Fibroblast of peridontal ligament (primary cell): ENCODE measurements at regions not wholly inside any gene's neighbourhood (a gene's known extent, or its start where the extent isn't known, plus 50 kb on each side); places are given as distances from the start of the nearest gene placed in this dataset.

Experiments used
- DNase-seq: peaks from one replicate; pipeline ENCODE4 v3.0.0-alpha.2; 2010; ENCODE audit errors: extremely low read depth

DNA sequence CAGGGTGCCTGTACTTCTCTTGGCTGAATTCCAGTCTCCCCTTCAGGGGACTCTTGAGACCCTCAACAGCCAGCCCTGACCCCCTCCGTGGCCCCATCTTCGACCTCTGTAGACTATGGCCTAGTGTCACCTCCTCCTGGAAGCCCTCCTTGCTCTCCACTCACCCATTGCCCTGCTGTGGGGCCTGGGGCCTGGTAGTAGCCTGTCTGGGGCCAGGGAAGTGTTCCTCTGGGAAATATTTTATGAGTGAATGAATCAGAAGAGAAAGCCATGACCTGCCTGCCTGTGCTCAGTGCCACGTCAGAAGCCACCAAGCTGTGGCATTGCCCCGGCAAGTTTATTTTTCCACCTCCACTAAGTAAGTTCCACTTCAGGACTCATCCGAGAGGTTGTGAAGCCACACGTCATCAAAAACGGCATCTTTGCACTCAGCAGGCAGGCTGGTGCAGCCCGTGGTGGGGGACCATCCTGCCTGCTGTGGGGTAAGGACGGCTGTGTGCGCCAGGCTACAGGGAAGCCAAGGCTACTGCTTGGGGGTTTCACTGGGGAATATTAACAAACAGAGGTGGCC is 59.6 kb upstream of the PPARA start:
- DNase-seq = peak; percentile 67

DNA sequence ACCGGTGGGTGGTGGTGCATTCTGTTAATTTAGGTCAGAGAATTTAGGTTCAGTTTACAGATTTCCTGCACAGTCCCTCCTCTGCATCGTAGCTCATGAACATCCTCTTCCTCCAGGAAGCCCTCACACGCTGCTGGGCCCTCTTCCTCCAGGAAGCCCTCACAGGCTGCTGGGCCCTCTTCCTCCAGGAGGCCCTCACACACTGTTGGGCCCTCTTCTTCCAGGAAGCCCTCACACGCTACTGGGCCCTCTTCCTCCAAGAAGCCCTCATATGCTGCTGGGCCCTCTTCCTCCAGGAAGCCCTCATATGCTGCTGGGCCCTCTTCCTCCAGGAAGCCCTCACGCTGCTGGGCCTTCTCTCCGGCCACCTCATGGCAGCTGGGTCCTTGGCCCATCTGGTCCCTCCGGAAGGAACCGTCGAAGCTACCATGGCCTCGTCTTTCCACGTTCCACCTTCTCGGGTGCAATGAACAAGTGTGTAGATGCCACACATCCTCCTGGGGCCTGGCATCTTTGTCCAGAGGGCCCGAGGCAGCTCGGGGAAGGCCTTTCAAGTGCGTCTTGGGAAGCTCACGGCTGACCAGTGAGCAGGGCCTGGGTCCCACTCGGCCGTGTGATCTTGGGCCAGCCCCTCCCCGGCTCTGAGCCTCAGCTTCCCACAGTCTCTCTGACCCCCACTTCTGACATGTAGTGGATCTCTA is 58.9 kb upstream of the PPARA start:
- DNase-seq = no peak

DNA sequence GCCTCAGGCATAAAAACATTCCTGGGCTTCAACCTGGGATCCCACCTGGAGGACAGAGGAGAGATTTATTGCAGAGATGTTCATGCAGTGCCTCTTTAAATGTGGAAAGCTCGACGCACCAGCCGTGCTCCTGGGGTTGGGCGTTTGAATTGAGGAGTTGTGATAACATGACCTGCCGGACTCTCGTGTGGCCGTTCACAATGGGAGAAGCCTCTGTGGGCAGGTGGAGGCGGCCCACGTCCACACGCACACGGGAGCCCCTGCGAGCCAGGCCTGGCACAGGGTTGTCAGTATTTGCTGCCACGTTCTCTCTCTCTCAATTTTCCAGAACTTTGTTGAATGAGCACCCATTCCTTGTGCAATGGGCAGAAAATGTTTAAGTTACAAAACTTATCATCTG is 58.3 kb upstream of the PPARA start:
- DNase-seq = no peak

DNA sequence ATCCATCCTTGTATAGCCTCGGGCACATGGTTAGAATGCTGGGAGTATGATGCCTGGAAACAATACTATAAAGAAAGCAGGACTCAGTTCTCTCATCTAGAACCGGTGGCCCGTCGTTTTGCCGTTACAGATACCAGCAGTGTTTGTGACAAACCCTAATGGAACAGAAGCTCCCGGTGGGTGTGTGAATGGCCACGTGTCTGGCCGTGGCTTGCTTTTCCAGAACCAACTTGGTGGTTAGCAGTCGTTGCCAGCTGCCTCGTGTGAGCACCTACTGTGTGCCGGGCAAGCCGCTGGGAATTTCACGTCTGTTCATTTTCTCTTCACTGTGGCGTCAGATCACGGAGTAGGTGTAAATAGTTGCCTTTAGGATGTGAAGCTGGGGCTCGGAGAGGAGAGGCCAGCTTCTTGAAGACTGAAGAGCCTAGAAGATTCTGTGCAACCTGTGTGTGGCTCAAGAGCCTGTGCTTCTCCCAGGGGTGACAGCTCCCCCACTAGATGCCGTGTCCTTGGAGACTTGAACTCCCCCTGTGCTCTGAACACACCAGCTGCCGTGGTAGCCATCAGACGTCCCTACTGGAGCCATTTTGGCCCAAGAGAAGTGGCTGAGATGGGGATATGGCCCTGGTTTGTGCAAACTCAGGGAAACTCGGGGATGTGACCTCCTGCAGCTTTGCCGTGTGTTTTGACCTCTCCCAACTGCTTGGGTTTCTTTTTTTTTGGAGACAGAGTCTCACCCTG is 57.5 kb upstream of the PPARA start:
- DNase-seq = no peak

DNA sequence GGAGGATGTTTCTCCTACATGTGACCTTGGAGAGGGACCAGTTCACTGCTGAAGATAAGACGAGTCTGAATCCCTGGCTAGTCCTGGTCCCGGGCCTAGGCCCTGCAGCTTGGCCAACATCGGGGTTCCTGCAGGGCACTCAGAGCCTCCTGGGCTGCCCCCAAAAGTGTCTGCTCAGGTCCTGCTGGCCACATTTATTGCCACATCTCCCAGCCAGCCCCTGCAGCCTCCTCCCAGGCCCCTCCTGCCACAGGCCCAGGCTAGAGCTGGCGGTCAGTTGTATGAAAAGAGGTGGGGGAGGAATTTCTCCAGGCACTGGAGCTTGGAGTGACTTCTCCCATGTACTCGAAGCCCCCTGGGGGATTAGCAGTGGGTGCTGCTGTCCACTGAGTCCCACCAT is 56.5 kb upstream of the PPARA start:
- no peak for DNase-seq

DNA sequence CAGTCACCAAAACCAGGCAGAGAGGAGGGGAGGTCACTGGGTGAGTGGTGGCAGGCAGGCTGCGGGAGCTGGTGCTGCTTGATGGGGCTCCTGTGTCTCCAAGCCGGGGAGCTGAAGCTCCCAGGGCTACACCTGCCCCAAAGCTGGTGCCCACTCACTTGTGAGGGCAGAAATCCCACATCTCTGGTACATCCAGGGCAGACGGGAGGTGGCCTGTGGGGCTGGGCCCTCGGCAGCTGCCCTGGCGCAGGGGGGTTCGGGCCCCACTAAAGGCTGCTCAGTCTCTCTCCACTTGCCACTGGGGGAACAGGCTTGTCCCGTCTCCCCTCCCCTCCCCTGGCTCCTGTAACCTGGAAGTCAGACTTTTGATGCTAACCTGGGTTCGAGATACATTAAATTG is 55.6 kb upstream of the PPARA start:
- no peak for DNase-seq

DNA sequence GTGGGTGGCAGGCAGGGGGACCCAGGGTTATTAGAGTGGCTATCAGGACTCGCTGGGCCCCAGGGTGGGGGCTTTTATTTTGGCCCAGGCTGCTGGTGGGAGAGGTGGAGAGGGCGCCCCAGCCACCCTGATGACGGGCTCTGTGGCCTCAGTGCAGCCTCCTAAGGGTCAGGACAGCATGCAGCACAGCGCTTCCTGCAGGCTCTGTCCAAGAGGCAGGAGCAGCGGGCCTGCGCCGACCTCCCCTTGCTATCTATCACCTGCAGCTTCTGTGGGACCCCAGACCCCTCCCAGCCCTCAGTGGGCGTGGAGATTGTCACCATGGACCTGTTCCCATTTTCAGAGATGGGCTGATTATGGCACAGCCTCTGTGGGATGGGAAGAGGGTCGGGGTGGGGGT is 54.3 kb upstream of the PPARA start:
- DNase-seq = no peak

DNA sequence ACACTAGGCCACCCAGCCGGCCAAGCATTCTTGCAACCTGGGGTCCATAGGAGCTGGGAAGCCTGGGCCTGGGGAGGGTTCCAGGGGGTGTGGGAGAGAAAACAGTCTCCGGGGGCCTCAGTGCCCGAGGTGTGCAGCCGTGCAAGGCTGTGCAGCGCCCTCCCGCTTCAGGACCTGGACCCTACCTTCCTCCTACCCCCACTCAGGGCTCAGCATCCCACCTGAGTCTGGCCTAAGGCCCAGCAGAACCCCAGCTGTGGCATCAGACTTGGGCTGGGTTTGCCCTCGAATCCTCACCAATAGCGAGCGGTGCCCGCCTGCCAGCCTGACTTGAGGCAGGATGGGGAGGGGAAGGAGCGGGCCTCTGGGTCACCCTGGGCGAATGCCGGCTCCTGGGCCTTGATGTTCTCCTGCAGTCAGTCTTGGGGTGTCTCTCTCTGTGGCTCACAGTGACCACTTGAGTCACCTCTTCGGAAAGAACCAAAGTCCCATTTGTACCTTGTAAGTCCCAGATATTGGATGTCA is 53.6 kb upstream of the PPARA start:
- no peak for DNase-seq

DNA sequence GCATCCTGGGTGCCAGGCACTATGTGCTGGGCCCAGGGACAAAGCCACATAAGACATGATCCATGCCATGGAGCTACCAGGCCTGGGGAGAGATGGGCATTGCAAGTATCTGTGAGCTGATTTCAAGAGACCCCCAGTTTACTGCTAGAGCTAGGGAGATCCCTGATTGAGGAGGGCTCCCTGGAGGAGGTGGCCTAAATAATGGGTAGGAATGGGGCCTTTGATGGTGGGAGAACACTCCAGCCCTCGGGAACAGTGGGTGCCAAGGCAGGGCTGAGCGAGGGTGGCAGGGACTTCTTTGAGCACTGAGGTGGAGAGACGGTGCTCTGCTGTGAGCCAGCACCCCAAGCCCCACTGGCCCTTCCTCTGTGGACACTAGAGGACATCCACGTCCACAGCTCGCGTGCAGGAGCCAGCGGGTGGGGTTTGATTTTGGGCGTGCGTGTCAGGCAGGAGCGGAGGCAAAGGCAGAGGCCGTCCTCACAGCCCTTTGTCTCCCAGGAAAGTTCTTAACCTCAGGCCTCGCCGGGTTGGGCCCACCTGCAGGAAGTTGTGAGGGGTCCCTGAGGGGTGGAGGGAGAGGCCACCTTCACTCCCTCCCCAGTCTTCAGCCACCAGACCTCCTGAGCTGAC is 52.9 kb upstream of the PPARA start:
- no peak for DNase-seq

DNA sequence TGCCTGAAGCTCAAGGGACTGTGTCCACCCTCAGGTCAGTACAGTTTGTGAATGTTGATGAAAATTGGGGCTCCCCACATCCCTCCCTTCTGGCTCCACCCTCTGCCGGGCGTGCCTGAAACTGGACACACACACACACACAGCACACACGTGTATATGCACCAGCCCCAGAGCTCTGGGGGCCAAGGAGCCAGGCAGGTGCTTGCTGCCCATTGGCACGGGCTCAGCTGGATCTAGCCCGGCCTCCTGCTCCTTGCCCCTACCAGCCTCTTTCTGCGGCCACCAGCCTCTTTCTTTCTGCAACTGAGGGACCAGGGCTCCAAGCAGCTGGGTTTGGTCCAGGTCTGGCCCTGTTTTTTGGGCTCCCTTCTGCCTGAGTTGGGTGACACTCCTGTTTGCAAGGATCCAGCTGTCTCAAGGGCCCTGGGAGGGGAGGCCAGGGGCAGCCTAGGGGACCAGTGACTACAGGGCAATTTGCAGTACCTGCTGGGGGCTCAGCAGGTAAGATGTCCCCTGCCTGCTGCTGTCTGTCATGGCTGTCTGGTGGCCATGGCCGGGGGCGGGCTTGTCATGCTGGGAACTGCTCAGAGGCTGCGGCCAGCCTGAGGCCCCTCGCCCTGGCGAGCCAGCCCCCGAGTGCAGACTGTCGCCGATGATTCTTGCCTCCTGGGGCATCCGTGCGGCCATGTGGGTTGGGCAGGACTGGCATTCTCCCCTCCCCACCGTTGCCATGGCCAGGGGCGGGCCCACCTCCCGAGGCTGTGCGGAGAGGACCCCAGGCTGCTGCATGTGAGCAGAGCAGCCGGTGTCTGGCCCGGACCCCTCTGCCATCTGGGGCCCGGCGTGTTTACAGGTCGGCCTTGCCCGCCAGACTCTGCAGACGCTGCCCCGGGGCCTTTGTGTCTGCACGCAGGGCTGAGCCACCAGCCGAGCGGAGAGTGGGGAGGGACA is 51.5 kb upstream of the PPARA start:
- DNase-seq = no peak

DNA sequence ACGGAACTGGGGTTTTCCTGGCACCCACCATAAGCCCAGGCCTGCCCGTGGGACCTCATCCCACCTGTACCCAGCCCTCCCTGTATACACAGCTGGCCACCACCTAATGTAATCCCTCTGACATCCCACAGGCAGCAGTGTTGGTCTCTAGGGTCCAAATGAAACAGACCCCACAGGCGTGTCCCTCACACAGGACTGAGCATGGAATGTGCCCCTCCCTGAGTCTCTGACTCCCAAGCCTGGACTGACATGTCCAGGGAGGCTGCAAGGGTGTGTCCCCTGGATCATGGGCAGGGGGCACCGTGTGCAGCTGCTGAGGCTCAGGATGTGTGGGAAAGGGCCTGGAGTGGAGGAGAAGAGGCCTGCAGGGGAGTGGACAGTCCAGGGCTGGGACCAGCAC is 50.6 kb upstream of the PPARA start:
- DNase-seq = no peak

DNA sequence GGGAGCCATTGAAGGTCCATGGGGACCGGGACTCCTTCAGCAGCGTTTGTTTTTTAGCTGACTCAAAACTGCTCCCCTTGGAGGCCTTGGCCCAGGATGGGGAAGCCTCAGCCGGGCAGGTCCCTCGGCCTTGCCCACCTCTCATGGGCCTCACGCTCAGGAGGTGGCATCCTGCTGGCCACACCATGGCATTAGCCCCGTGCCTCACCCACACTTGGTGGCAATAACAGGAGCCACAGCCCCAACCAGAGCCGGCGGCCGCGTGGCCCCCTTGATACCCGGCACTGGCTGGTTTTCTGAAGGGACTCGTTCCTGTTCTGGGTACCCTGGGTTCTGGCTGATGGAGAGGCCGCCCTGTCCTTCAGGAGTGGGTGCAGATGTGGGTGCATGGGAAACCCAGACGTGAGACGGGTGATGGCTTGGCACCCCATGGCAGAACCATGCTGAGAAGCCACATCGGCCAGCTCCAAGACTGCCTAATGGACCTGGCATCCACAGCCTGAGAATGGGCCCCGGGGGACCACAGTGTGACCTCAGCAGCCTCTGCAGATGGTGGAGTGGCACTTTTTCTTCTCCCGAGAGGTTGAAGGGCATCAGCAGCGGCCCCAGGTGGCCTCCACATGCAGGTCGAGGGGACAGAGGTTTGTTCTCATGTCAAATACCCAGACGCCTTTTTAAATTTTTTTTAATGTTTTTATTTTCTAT is 49.8 kb upstream of the PPARA start:
- DNase-seq = no peak
